K562 (cell line): ENCODE measurements at regions not wholly inside any gene's neighbourhood (a gene's known extent, or its start where the extent isn't known, plus 50 kb on each side); places are given as distances from the start of the nearest gene placed in this dataset.

Source experiments
- ATAC-seq: fragments of 200-7000 bp; cut with Tn5 transposase; 3 replicates; pipeline ENCODE4 v1.9.1; 2020; ENCODE audit warnings: moderate library complexity
- BruUV-seq: library from RNA; stranded (reverse); fragments of 400-500 nt; replicated peaks from 2 replicates; lab custom pipeline; 2021; lab: Mats Ljungman, UMichigan
- CTCF ChIA-PET: fragments of 300-600 bp; formaldehyde crosslinking; extraction: SDS; loops from one replicate; lab custom pipeline; 2021; ENCODE audit warnings: low intra/inter-chr PET ratio; lab: Yijun Ruan, JAX
- POLR2A ChIA-PET: fragments of 300-600, 350-650 bp; sonication (Branson Sonifier 250); formaldehyde crosslinking; extraction: SDS; loops from one replicate; lab custom pipeline; 2021; ENCODE audit warnings: antibody characterized with exemption, inconsistent platforms; lab: Yijun Ruan, JAX
- DNase-seq, 4 experiments: peaks; one replicate each; pipeline versions ENCODE4 v3.0.0 to v3.0.0-alpha.2; 2011 to 2018; ENCODE audit warnings: low spot score in 3 of 4, mixed read lengths in 3 of 4; ENCODE audit errors: extremely low read depth in 1 of 4
- FAIRE-seq: peaks from 2 replicates; lab custom pipeline; 2011; peaks lifted over from hg19 to GRCh38; lab: Jason Lieb, UNC
- H2AFZ ChIP-seq: 2 replicates; pipeline ENCODE4 v1.6.0; 2011; ENCODE audit warnings: low read depth, low read length, control low read depth, inconsistent platforms
- H3K27ac ChIP-seq: fragments of 200-600 bp; 3 replicates; pipeline ENCODE4 v1.8.0; 2011; ENCODE audit warnings: low read depth, mild to moderate bottlenecking, control low read depth, inconsistent platforms, low read length, moderate library complexity, mixed read lengths; ENCODE audit errors: extremely low read depth
- H3K27me3 ChIP-seq, 2 experiments: fragments of 300-600 bp in 1 of 2; 2 replicates in 1 of 2; 3 replicates in 1 of 2; pipeline versions ENCODE4 v1.6.0 to v1.8.0; 2011; ENCODE audit warnings: inconsistent platforms in 2 of 2, low read length in 2 of 2, mild to moderate bottlenecking in 1 of 2, mixed read lengths in 1 of 2, moderate library complexity in 1 of 2; ENCODE audit not compliant: control insufficient read depth in 2 of 2, insufficient read depth in 2 of 2
- H3K36me3 ChIP-seq: fragments of 300-600 bp; 3 replicates; pipeline ENCODE4 v1.8.0; 2011; ENCODE audit warnings: mild to moderate bottlenecking, low read length, inconsistent platforms; ENCODE audit not compliant: control insufficient read depth, insufficient read depth
- H3K4me1 ChIP-seq, 2 experiments: fragments of 200-600 bp in 1 of 2; replicated peaks in 1 of 2; 2 replicates in 1 of 2; 3 replicates in 1 of 2; pipeline versions ENCODE4 v1.5.1 to v1.8.0; 2011; ENCODE audit warnings: inconsistent platforms in 2 of 2, low read length in 2 of 2, mild to moderate bottlenecking in 1 of 2, mixed read lengths in 1 of 2, moderate library complexity in 1 of 2; ENCODE audit not compliant: control insufficient read depth in 2 of 2, insufficient read depth in 2 of 2
- H3K4me2 ChIP-seq: 2 replicates; pipeline ENCODE4 v1.6.1; 2011; ENCODE audit warnings: low read length, control low read depth, inconsistent platforms, mixed read lengths; ENCODE audit not compliant: insufficient read depth
- H3K4me3 ChIP-seq: fragments of 200-600 bp; sonication (generic), shearing (Covaris generic); 2 replicates; pipeline ENCODE4 v1.5.1; 2016; ENCODE audit warnings: control low read depth, inconsistent platforms
- H3K79me2 ChIP-seq: fragments of 200-600 bp; 3 replicates; pipeline ENCODE4 v1.8.0; 2011; ENCODE audit warnings: low read length, inconsistent platforms; ENCODE audit not compliant: control insufficient read depth, insufficient read depth
- H3K9ac ChIP-seq, 2 experiments: 2 replicates each; pipeline versions ENCODE4 v1.6.0 to v1.6.1; 2011; ENCODE audit warnings: low read depth in 2 of 2, low read length in 2 of 2, control low read depth in 1 of 2, inconsistent platforms in 1 of 2, mild to moderate bottlenecking in 1 of 2, mixed read lengths in 1 of 2; ENCODE audit not compliant: insufficient read depth in 1 of 2
- H3K9me1 ChIP-seq: one replicate; pipeline ENCODE4 v1.6.0; 2011; ENCODE audit warnings: inconsistent platforms, mild to moderate bottlenecking, low read length, moderate library complexity; ENCODE audit not compliant: control insufficient read depth, insufficient read depth
- H3K9me3 ChIP-seq: replicated peaks from 2 replicates; pipeline ENCODE4 v1.5.1; 2011; ENCODE audit warnings: low read depth, low read length, inconsistent platforms; ENCODE audit not compliant: control insufficient read depth, insufficient read depth
- H4K20me1 ChIP-seq: replicated peaks from 2 replicates; pipeline ENCODE4 v1.6.1; 2011; ENCODE audit warnings: low read length, inconsistent platforms, mixed read lengths; ENCODE audit not compliant: control insufficient read depth, insufficient read depth
- HSF4 ChIP-seq: fragments of 250-450 bp; sonication (Bioruptor Pico); IDR thresholded peaks from 2 replicates; pipeline ENCODE4 v2.1.2; 2022; ENCODE audit warnings: mild to moderate bottlenecking, moderate library complexity, borderline replicate concordance
- KLF16 ChIP-seq: IDR thresholded peaks from 2 replicates; pipeline ENCODE4 v1.6.1; 2016; ENCODE audit warnings: antibody characterized with exemption
- NR2C2 ChIP-seq, 2 experiments: fragments of 200-800 bp in 1 of 2; sonication (Bioruptor generic) in 1 of 2; sonication (generic) in 1 of 2; formaldehyde crosslinking in 1 of 2; IDR thresholded peaks; 2 replicates each; pipeline versions ENCODE4 v1.6.1 to v1.8.0; 2016 to 2022; ENCODE audit warnings: mild to moderate bottlenecking in 1 of 2, missing compliant biosample characterization in 1 of 2, missing genetic modification characterization in 1 of 2, missing genetic modification reagents in 1 of 2
- PHB ChIP-seq: fragments of 250-450 bp; sonication (Bioruptor Pico); IDR thresholded peaks from 2 replicates; pipeline ENCODE4 v1.5.0; 2021
- PURB ChIP-seq: sonication (generic); formaldehyde crosslinking; IDR thresholded peaks from 2 replicates; pipeline ENCODE4 v1.9.0; 2021; ENCODE audit warnings: low read depth, mild to moderate bottlenecking, missing genetic modification reagents
- WGBS: fragments of 100-300 bp; shearing (Covaris generic); methylation state at CpG from one replicate; pipeline ENCODE4 v1.1.6; 2016; ENCODE audit warnings: low coverage, mixed read lengths; ENCODE audit not compliant: insufficient coverage; ENCODE audit errors: missing lambda C conversion rate; 5-methylcytosine and 5-hydroxymethylcytosine counted together
- in situ Hi-C: fragments of 300-500 bp; cut with MboI; formaldehyde crosslinking; loops from 4 replicates; pipeline ENCODE4 v1.15.0; 2018; ENCODE audit warnings: inconsistent platforms, mixed read lengths
- intact Hi-C: fragments of 100-400 bp; cut with micrococcal nuclease; formaldehyde crosslinking; loops from 2 replicates; pipeline ENCODE4 v1.14.2; 2022
- TF ChIP-seq, protein P1 (sequence below): sonication (generic); formaldehyde crosslinking; IDR thresholded peaks from 2 replicates; pipeline ENCODE4 v1.8.0; 2022; ENCODE audit warnings: mild to moderate bottlenecking, missing genetic modification reagents

DNA sequence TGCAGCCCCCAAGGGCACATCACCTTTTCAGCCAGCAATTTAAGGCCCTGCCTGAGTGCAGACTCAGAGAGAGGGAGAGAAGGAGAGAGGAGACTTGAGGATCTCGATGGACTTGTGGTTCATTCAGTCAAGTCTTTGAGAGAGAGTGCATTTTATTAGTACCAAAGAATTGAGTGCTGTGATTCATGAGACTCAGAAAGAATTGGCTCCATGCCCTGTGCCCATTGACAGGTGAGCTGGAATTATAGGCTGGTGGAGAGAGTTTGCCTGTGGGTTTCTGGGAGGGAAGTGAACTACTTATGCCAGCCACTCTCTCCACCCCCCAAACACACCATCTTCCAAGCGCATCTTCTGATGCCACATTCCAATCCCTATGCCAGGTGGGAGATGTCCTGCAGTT lies 236.8 kb downstream of the MN1 start:
- intact Hi-C loops (no loop called here), in situ Hi-C loops (no loop called here)
- no peaks in the 10 kb centered on the region for H3K9me1 ChIP-seq
- H3K36me3 ChIP-seq, result no peaks in the 10 kb centered on the region
- H3K4me3 ChIP-seq, result no peak overlapping the region
- WGBS, result 0% methylated on average over 1 of the region's 2 CpGs
- TF ChIP-seq HSF4 (CRISPR knock-in tag), result no peak
- TF ChIP-seq, protein P1, sequence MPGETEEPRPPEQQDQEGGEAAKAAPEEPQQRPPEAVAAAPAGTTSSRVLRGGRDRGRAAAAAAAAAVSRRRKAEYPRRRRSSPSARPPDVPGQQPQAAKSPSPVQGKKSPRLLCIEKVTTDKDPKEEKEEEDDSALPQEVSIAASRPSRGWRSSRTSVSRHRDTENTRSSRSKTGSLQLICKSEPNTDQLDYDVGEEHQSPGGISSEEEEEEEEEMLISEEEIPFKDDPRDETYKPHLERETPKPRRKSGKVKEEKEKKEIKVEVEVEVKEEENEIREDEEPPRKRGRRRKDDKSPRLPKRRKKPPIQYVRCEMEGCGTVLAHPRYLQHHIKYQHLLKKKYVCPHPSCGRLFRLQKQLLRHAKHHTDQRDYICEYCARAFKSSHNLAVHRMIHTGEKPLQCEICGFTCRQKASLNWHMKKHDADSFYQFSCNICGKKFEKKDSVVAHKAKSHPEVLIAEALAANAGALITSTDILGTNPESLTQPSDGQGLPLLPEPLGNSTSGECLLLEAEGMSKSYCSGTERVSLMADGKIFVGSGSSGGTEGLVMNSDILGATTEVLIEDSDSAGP (CRISPR knock-in tag), result no peak
- TF ChIP-seq PURB, result no peak
- no peak for TF ChIP-seq KLF16
- no peak for TF ChIP-seq PHB (CRISPR knock-in tag)
- TF ChIP-seq NR2C2 (CRISPR knock-in tag; IDR thresholded peaks at IDR 0.05), result no peak
- TF ChIP-seq NR2C2 (tag; IDR thresholded peaks at IDR 0.05), result no peak
- CTCF ChIA-PET, result no interaction called here
- POLR2A ChIA-PET, result interaction anchor here (0.7 kb wide), 1 partner anchor 325 kb away, joined by 3 read pairs; no protein-coding TSS in a partner anchor
- no TSS peak for BruUV-seq
- ATAC-seq (no peak), DNase-seq (no peak), FAIRE-seq (no peak)
- H4K20me1 ChIP-seq, result no peaks in the 10 kb centered on the region
- H2AFZ ChIP-seq, result no peak overlapping the region
- no peaks in the 10 kb centered on the region for H3K9me3 ChIP-seq
- no peak overlapping the region for H3K4me2 ChIP-seq
- peaks cover 2 to 17% of the 10 kb centered on the region in 2 experiments; a peak in 2 of 5 replicates for H3K27me3 ChIP-seq
- H3K27ac ChIP-seq, result no peak overlapping the region
- no peaks in the 10 kb centered on the region for H3K79me2 ChIP-seq
- H3K9ac ChIP-seq, result no peak overlapping the region
- no peaks in the 10 kb centered on the region for H3K4me1 ChIP-seq
